ENCODE measurements at regions not wholly inside any gene's neighbourhood (a gene's known extent, or its start where the extent isn't known, plus 50 kb on each side); places are given as distances from the start of the nearest gene placed in this dataset.

DNA sequence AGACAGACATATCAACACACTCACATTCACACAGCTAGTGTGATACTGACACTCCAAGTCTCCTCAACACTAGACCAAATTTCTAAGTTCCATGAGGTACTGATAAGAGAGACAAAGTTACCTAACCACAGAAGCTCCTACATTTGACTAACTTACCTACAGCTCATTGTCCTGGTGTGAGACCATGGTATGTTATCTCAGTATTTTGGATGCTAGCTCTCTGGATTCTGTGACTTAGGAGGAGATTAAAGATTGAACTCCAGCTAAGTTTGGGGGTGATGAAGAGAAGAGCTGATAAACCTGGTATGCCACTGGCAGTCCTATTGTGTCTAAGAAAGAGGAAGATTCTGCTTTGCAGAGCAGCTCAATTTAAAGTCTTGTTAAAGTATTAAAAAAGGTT lies 144.0 kb upstream of the MYRIP start:
- Mint-ChIP-seq H3K9me3 (ENCODE audit: unreplicated experiment) (no peaks in the 10 kb centered on the region), H3K27ac (ENCODE audit: unreplicated experiment) (no peak overlapping the region), H3K4me1 (ENCODE audit: unreplicated experiment) (no peaks in the 10 kb centered on the region), H3K36me3 (ENCODE audit: low read depth, unreplicated experiment) (no peaks in the 10 kb centered on the region), H3K27me3 (ENCODE audit: unreplicated experiment) (no peaks in the 10 kb centered on the region), H3K4me3 (ENCODE audit: unreplicated experiment) (no peak overlapping the region)
- DNase-seq (ENCODE audit: low spot score) = no peak
- TF ChIP-seq CTCF (IDR thresholded peaks at IDR 0.05; ENCODE audit: unreplicated experiment) = no peak

- H3K4me1 Mint-ChIP-seq (ENCODE audit: unreplicated experiment) = no peaks in the 10 kb centered on the region
- H3K27ac Mint-ChIP-seq (ENCODE audit: unreplicated experiment) = no peak overlapping the region
- TF ChIP-seq CTCF (IDR thresholded peaks at IDR 0.05; ENCODE audit: unreplicated experiment) = peak; percentile 64
- H3K4me3 Mint-ChIP-seq (ENCODE audit: unreplicated experiment) = no peak overlapping the region
- H3K36me3 Mint-ChIP-seq (ENCODE audit: low read depth, unreplicated experiment) = no peaks in the 10 kb centered on the region
- DNase-seq (ENCODE audit: low spot score) = peak; percentile 9
- H3K27me3 Mint-ChIP-seq (ENCODE audit: unreplicated experiment) = no peaks in the 10 kb centered on the region
- H3K9me3 Mint-ChIP-seq (ENCODE audit: unreplicated experiment) = no peaks in the 10 kb centered on the region
Measured at GRCh38 chr3:39668420-39668819, 141.0 kb upstream of the MYRIP start.

DNA sequence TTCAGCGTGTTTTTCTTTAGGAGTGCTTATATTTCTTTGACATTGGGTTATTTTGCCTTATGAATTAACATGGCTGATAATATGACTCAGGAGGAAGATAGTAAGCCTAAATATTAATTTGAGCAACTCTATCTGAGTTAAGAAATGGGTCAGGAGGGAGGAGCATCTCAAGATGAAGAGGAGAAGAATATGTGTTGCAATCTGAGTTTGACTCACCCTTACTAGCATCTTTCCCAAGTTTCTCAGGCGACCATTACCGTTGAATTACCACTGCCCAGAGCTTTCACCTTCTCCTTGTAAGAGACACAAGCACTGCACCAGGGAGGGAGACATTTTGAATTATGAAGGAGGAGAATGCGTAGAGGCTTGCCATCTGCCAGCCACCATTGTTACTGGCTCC lies 138.3 kb upstream of the MYRIP start:
- Mint-ChIP-seq H3K36me3 (ENCODE audit: low read depth, unreplicated experiment) (no peaks in the 10 kb centered on the region), H3K4me1 (ENCODE audit: unreplicated experiment) (no peaks in the 10 kb centered on the region), H3K9me3 (ENCODE audit: unreplicated experiment) (no peaks in the 10 kb centered on the region), H3K27me3 (ENCODE audit: unreplicated experiment) (no peaks in the 10 kb centered on the region), H3K4me3 (ENCODE audit: unreplicated experiment) (no peak overlapping the region), H3K27ac (ENCODE audit: unreplicated experiment) (no peak overlapping the region)
- no peak for TF ChIP-seq CTCF (IDR thresholded peaks at IDR 0.05; ENCODE audit: unreplicated experiment)
- no peak for DNase-seq (ENCODE audit: low spot score)

DNA sequence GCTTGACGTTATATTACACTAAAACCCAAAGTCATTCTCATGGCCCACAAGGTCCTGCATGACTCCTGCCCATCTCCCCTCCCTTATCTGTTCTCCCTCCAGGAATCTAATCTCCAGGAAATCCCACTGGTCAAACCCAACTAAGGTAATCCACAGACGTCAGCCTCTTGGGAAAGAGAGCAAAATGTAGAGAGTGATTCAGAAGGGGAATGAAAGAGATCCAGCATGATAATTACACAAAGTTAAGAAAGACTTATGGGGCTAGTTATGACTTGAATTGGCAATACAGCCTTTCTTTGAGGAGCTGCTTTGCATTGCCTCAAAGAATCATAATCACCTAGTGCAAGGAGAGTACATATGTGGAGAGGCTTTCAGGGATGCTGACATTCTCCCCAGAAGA lies 137.8 kb upstream of the MYRIP start:
- Mint-ChIP-seq H3K27me3 (ENCODE audit: unreplicated experiment) (no peaks in the 10 kb centered on the region), H3K36me3 (ENCODE audit: low read depth, unreplicated experiment) (no peaks in the 10 kb centered on the region)
- TF ChIP-seq CTCF (IDR thresholded peaks at IDR 0.05; ENCODE audit: unreplicated experiment) = no peak

DNA sequence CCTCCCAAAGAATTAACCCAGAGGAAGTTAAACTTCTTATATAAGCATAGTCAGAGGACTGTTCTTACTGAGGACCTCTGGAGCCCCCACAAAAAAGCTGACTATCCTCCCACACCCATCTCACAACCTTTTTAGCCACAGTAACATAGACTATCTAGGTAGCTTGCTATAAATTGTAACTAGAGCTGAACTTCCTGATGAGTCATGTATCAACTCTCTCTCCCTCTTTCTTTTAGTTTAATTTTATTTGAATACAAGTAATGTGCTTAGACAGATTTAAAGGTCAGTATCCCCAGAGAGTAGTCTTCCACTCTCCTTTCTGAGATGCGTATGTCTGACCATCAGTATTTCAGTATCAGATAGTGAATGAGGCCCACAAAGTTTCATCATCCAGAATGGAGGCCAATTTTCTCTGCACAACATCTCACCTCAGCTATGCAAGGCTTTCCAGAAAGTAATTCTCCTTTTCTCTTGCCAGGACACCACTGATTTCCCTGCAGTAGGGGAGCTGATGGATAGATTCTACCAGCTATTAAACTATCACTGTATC lies 104.0 kb upstream of the MYRIP start:
- Mint-ChIP-seq H3K36me3 (ENCODE audit: low read depth, unreplicated experiment) (no peaks in the 10 kb centered on the region), H3K4me1 (ENCODE audit: unreplicated experiment) (no peaks in the 10 kb centered on the region), H3K27ac (ENCODE audit: unreplicated experiment) (no peak overlapping the region), H3K9me3 (ENCODE audit: unreplicated experiment) (no peaks in the 10 kb centered on the region), H3K4me3 (ENCODE audit: unreplicated experiment) (no peak overlapping the region), H3K27me3 (ENCODE audit: unreplicated experiment) (no peaks in the 10 kb centered on the region)
- TF ChIP-seq CTCF (IDR thresholded peaks at IDR 0.05; ENCODE audit: unreplicated experiment) = no peak
- no peak for DNase-seq (ENCODE audit: low spot score)

More for the DNA sequence above, 137.8 kb upstream of the MYRIP start:
- Mint-ChIP-seq H3K27ac (ENCODE audit: unreplicated experiment) (no peak overlapping the region), H3K4me3 (ENCODE audit: unreplicated experiment) (no peak overlapping the region), H3K4me1 (ENCODE audit: unreplicated experiment) (no peaks in the 10 kb centered on the region), H3K9me3 (ENCODE audit: unreplicated experiment) (no peaks in the 10 kb centered on the region)
- DNase-seq (ENCODE audit: low spot score) = no peak

Measured in endothelial cell (in vitro differentiated cells).